GM20000 (cell line): ENCODE measurements at regions not wholly inside any gene's neighbourhood (a gene's known extent, or its start where the extent isn't known, plus 50 kb on each side); places are given as distances from the start of the nearest gene placed in this dataset.

Experiments
- DNase-seq: peaks from one replicate; pipeline ENCODE4 v3.0.0; 2012; ENCODE audit warnings: low spot score
- CTCF ChIP-seq: IDR thresholded peaks from 2 replicates; pipeline ENCODE4 v1.5.1; 2012; ENCODE audit warnings: mild to moderate bottlenecking, control low read depth; ENCODE audit errors: extremely low read depth, missing control alignments

GRCh38 chr16:64892835-64893785 lies 228.8 kb downstream of the CDH11 start:
- no peak for TF ChIP-seq CTCF
- no peak for DNase-seq

- no peak for TF ChIP-seq CTCF
- DNase-seq: no peak
These were observed 232.4 kb downstream of the CDH11 start for GRCh38 chr16:64889446-64889845.

GRCh38 chr16:64887651-64888050 lies 234.2 kb downstream of the CDH11 start:
- TF ChIP-seq CTCF: no peak
- DNase-seq: no peak

- no peak for DNase-seq
- no peak for TF ChIP-seq CTCF
These were observed 239.6 kb downstream of the CDH11 start for GRCh38 chr16:64882078-64882784.

GRCh38 chr16:64880994-64881393 lies 240.9 kb downstream of the CDH11 start:
- no peak for TF ChIP-seq CTCF
- no peak for DNase-seq

- TF ChIP-seq CTCF: no peak
- DNase-seq: no peak
These were observed 241.9 kb downstream of the CDH11 start for GRCh38 chr16:64880006-64880405.

- DNase-seq: no peak
- no peak for TF ChIP-seq CTCF
These were observed 242.9 kb downstream of the CDH11 start for GRCh38 chr16:64878940-64879339.
